ENCODE measurements at regions not wholly inside any gene's neighbourhood (a gene's known extent, or its start where the extent isn't known, plus 50 kb on each side); places are given as distances from the start of the nearest gene placed in this dataset.

DNA sequence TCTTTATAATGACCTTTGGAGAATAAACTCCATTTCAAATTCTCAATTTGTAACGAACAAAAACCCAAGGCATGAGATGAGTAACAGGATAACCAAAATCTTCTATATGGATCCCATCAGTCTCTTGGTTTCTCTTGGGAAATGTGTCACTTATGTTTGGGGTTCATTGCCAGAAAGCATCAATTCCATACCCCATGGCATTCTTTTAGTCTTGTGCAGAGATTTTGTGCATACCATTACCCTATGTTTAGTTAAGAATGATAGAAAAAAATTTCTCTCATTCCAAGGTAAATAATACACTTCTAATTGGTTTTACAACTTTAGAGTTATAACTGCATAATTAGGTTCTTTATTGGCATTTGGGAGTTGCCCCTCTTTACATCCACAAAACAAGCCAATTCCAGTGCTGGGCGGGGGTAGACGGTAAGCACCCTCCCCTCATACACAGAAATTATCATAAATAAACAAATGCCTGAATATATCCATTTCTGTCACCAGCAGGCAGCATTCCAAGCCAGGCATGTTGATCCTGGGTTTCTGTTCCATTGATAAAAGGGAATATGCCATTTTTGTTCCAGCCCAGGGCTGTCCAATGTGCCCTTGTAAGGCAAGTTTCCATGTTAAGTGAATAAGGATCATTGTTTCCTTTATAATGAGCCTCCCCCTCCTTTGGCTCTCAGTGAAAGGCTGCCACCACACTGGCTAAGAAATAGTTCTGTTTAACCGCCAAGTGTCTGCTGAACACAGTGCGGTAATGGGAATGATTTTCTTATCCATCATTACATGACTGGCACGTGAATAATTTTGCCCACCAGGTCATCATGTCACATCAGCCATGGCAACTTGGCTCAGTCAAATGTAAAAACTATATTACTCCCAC is 680.1 kb upstream of the ZEB2 start:
- Histone ChIP-seq H3K4me3 (ENCODE audit: severe bottlenecking) (no peak overlapping the region), H3K4me1 (ENCODE audit: insufficient read depth, poor library complexity, severe bottlenecking) (no peaks in the 10 kb centered on the region), H3K36me3 (ENCODE audit: low read depth) (no peaks in the 10 kb centered on the region), H3K27me3 (ENCODE audit: insufficient read depth, poor library complexity, severe bottlenecking) (no peaks in the 10 kb centered on the region), H3K27ac (ENCODE audit: poor library complexity, severe bottlenecking) (no peak overlapping the region), H3K9me3 (ENCODE audit: severe bottlenecking) (no peaks in the 10 kb centered on the region)
- DNase-seq (ENCODE audit: low spot score) (no peak), ATAC-seq (ENCODE audit: low read depth) (no peak)
- TF ChIP-seq, protein P1, sequence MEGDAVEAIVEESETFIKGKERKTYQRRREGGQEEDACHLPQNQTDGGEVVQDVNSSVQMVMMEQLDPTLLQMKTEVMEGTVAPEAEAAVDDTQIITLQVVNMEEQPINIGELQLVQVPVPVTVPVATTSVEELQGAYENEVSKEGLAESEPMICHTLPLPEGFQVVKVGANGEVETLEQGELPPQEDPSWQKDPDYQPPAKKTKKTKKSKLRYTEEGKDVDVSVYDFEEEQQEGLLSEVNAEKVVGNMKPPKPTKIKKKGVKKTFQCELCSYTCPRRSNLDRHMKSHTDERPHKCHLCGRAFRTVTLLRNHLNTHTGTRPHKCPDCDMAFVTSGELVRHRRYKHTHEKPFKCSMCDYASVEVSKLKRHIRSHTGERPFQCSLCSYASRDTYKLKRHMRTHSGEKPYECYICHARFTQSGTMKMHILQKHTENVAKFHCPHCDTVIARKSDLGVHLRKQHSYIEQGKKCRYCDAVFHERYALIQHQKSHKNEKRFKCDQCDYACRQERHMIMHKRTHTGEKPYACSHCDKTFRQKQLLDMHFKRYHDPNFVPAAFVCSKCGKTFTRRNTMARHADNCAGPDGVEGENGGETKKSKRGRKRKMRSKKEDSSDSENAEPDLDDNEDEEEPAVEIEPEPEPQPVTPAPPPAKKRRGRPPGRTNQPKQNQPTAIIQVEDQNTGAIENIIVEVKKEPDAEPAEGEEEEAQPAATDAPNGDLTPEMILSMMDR (IDR thresholded peaks at IDR 0.05; ENCODE audit: poor library complexity, severe bottlenecking), result no peak

DNA sequence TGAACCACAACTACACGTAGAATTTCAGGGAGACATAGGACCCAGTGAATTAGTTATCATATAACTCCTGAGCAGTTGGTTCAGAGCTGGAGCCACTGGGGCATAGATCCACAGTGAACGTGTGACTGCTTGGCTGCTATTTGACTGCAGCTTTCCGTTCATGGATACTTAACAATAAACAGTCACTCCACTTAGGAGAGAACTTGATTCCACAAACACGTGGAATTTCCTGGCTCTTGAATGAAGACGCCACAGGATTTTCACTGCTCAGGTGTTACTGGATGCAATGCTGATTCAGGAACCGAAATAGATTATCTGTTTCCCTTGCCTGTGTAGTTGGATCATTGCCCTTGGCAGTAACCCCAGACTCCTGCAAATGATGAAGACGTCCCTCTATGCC is 679.1 kb upstream of the ZEB2 start:
- ATAC-seq (ENCODE audit: low read depth), result no peak
- Histone ChIP-seq H3K4me1 (ENCODE audit: insufficient read depth, poor library complexity, severe bottlenecking) (no peaks in the 10 kb centered on the region), H3K9me3 (ENCODE audit: severe bottlenecking) (no peaks in the 10 kb centered on the region), H3K27ac (ENCODE audit: poor library complexity, severe bottlenecking) (no peak overlapping the region), H3K27me3 (ENCODE audit: insufficient read depth, poor library complexity, severe bottlenecking) (no peaks in the 10 kb centered on the region), H3K4me3 (ENCODE audit: severe bottlenecking) (no peak overlapping the region), H3K36me3 (ENCODE audit: low read depth) (no peaks in the 10 kb centered on the region)
- TF ChIP-seq, protein P1 (IDR thresholded peaks at IDR 0.05; ENCODE audit: poor library complexity, severe bottlenecking), result no peak
- DNase-seq (ENCODE audit: low spot score), result no peak

DNA sequence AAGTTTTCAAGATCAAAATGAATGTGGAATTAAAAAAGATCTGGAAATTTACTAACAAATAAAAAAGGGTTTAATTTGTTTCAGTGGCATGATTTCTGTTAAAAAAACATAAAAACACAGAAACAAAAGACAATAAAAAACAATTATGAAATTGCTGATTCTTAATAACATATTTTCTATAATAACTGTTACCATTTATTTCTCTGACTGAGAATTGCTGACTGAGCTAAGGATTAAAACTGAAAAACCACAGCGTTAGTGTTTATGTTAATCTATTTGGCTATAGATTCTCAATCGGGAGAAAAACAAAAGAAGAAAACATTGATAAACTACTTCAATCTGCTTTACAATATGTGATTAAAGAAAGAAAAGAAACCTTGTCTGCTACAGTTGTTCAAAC is 678.6 kb upstream of the ZEB2 start:
- Histone ChIP-seq H3K36me3 (ENCODE audit: low read depth) (no peaks in the 10 kb centered on the region), H3K9me3 (ENCODE audit: severe bottlenecking) (no peaks in the 10 kb centered on the region), H3K27ac (ENCODE audit: poor library complexity, severe bottlenecking) (no peak overlapping the region), H3K4me3 (ENCODE audit: severe bottlenecking) (no peak overlapping the region), H3K27me3 (ENCODE audit: insufficient read depth, poor library complexity, severe bottlenecking) (no peaks in the 10 kb centered on the region), H3K4me1 (ENCODE audit: insufficient read depth, poor library complexity, severe bottlenecking) (no peaks in the 10 kb centered on the region)
- DNase-seq (ENCODE audit: low spot score), result no peak
- TF ChIP-seq, protein P1 (IDR thresholded peaks at IDR 0.05; ENCODE audit: poor library complexity, severe bottlenecking), result no peak
- ATAC-seq (ENCODE audit: low read depth), result no peak

DNA sequence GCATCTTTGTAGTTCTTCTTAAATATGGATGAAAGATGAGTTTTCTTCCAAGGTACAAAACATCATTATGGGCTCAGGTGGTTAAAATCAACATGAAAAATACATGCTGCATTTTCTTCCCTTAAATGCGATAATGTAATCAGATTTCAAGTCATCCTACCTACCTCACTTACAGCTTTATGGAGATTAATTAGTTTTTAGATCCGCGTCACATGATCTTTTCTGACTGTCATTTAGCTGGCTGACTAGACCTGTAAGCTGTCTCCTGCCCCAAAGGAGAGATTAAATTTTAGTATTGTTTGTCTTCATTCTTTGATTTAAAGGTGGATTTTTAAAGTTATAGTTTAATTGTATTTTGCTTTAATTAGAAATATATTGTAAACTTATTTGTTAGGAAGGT is 678.0 kb upstream of the ZEB2 start:
- ATAC-seq (ENCODE audit: low read depth) (no peak), DNase-seq (ENCODE audit: low spot score) (no peak)
- TF ChIP-seq, protein P1 (IDR thresholded peaks at IDR 0.05; ENCODE audit: poor library complexity, severe bottlenecking), result no peak
- Histone ChIP-seq H3K4me1 (ENCODE audit: insufficient read depth, poor library complexity, severe bottlenecking) (no peaks in the 10 kb centered on the region), H3K36me3 (ENCODE audit: low read depth) (no peaks in the 10 kb centered on the region), H3K27ac (ENCODE audit: poor library complexity, severe bottlenecking) (no peak overlapping the region), H3K27me3 (ENCODE audit: insufficient read depth, poor library complexity, severe bottlenecking) (no peaks in the 10 kb centered on the region), H3K4me3 (ENCODE audit: severe bottlenecking) (no peak overlapping the region), H3K9me3 (ENCODE audit: severe bottlenecking) (no peaks in the 10 kb centered on the region)

DNA sequence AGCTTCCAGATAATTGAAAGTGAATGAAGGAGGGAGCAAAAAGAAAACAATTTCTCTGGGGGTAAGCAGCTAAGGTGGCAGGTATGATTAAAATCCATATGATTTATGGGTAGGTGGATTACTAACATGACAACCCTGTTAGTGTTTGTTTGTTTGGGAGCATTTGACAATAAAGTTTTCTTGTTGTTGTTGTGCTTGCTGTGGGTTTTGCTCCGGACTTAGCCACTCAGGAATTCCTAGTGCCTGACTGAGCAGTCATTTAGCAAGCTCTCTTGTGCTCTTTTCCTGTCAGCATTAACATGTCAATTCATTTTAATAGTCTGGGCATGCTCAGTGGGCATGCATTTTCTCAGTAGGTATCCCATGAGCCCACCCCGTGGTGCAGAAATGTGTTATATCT is 674.8 kb upstream of the ZEB2 start:
- H3K4me3 ChIP-seq (ENCODE audit: severe bottlenecking), result no peak overlapping the region
- ATAC-seq (ENCODE audit: low read depth), result no peak
- H3K9me3 ChIP-seq (ENCODE audit: severe bottlenecking), result no peaks in the 10 kb centered on the region
- no peak overlapping the region for H3K27ac ChIP-seq (ENCODE audit: poor library complexity, severe bottlenecking)
- H3K36me3 ChIP-seq (ENCODE audit: low read depth), result no peaks in the 10 kb centered on the region
- peaks cover 5% of the 10 kb centered on the region for H3K4me1 ChIP-seq (ENCODE audit: insufficient read depth, poor library complexity, severe bottlenecking)
- H3K27me3 ChIP-seq (ENCODE audit: insufficient read depth, poor library complexity, severe bottlenecking), result no peaks in the 10 kb centered on the region
- TF ChIP-seq, protein P1 (IDR thresholded peaks at IDR 0.05; ENCODE audit: poor library complexity, severe bottlenecking), result no peak
- no peak for DNase-seq (ENCODE audit: low spot score)

Data from RWPE2 (cell line).